ENCODE measurements at regions not wholly inside any gene's neighbourhood (a gene's known extent, or its start where the extent isn't known, plus 50 kb on each side); places are given as distances from the start of the nearest gene placed in this dataset.

GRCh38 chr3:65109966-65110500 lies 422.2 kb upstream of the ADAMTS9 start:
- no peak for DNase-seq

- DNase-seq: no peak
Measured at GRCh38 chr3:65107174-65107573, 419.4 kb upstream of the ADAMTS9 start.

- no peak for DNase-seq
Measured at GRCh38 chr3:65101450-65101849, 413.6 kb upstream of the ADAMTS9 start.

GRCh38 chr3:65098400-65098799 lies 410.6 kb upstream of the ADAMTS9 start:
- no peak for DNase-seq

GRCh38 chr3:65096110-65096745 lies 408.4 kb upstream of the ADAMTS9 start:
- DNase-seq: no peak

- DNase-seq: no peak
Measured at GRCh38 chr3:65094723-65095122, 406.9 kb upstream of the ADAMTS9 start.

GRCh38 chr3:65093641-65094040 lies 405.8 kb upstream of the ADAMTS9 start:
- DNase-seq: no peak

GRCh38 chr3:65091565-65091964 lies 403.8 kb upstream of the ADAMTS9 start:
- no peak for DNase-seq

- DNase-seq: no peak
Measured at GRCh38 chr3:65083240-65083639, 395.4 kb upstream of the ADAMTS9 start.

GRCh38 chr3:65081536-65081935 lies 393.7 kb upstream of the ADAMTS9 start:
- no peak for DNase-seq

- DNase-seq: no peak
Measured at GRCh38 chr3:65080432-65080831, 392.6 kb upstream of the ADAMTS9 start.

- DNase-seq: no peak
Measured at GRCh38 chr3:65079560-65079959, 391.8 kb upstream of the ADAMTS9 start.

GRCh38 chr3:65078748-65079147 lies 390.9 kb upstream of the ADAMTS9 start:
- no peak for DNase-seq

- no peak for DNase-seq
Measured at GRCh38 chr3:65077124-65077523, 389.3 kb upstream of the ADAMTS9 start.

- no peak for DNase-seq
Measured at GRCh38 chr3:65070968-65071367, 383.2 kb upstream of the ADAMTS9 start.

- no peak for DNase-seq
Measured at GRCh38 chr3:65060904-65061303, 373.1 kb upstream of the ADAMTS9 start.

GRCh38 chr3:65052101-65052500 lies 364.3 kb upstream of the ADAMTS9 start:
- DNase-seq: no peak

GRCh38 chr3:65048151-65048550 lies 360.4 kb upstream of the ADAMTS9 start:
- no peak for DNase-seq

GRCh38 chr3:65045138-65045537 lies 357.3 kb upstream of the ADAMTS9 start:
- DNase-seq: no peak

- DNase-seq: no peak
Measured at GRCh38 chr3:65044401-65044800, 356.6 kb upstream of the ADAMTS9 start.

GRCh38 chr3:65042675-65043074 lies 354.9 kb upstream of the ADAMTS9 start:
- DNase-seq: no peak

GRCh38 chr3:65039754-65040210 lies 352.0 kb upstream of the ADAMTS9 start:
- DNase-seq: no peak

GRCh38 chr3:65037861-65038260 lies 350.1 kb upstream of the ADAMTS9 start:
- DNase-seq: no peak

- DNase-seq: no peak
Measured at GRCh38 chr3:65035246-65035645, 347.4 kb upstream of the ADAMTS9 start.

GRCh38 chr3:65033576-65033975 lies 345.8 kb upstream of the ADAMTS9 start:
- no peak for DNase-seq
